ENCODE measurements at regions not wholly inside any gene's neighbourhood (a gene's known extent, or its start where the extent isn't known, plus 50 kb on each side); places are given as distances from the start of the nearest gene placed in this dataset.
"Not testable (repeated sequence)": the region's sequence is repeated elsewhere in the genome, so short reads cannot be mapped to it uniquely, and the experiment has no call there.

GRCh38 chr1:20416706-20417105 lies 69.3 kb downstream of the CAMK2N1 start:
- H3K36me3 ChIP-seq (ENCODE audit: insufficient read depth, low read length), result no peaks in the 10 kb centered on the region
- H3K4me3 ChIP-seq (ENCODE audit: low read length), result no peak overlapping the region
- no peak overlapping the region for H3K9ac ChIP-seq (ENCODE audit: low read depth, low read length)
- H3K4me1 ChIP-seq (ENCODE audit: insufficient read depth, low read length), result no peaks in the 10 kb centered on the region
- H3K27ac ChIP-seq (ENCODE audit: low read depth, low read length), result no peak overlapping the region
- 88% methylated on average over 3 of the region's 3 CpGs for WGBS
- H3K27me3 ChIP-seq (ENCODE audit: insufficient read depth, low read length), result peaks cover 63% of the 10 kb centered on the region
- no peaks in the 10 kb centered on the region; the same call in 1 of the 2 replicates for H3K9me3 ChIP-seq (ENCODE audit: insufficient read depth, low read depth, low read length)

GRCh38 chr1:20413776-20414140 lies 72.3 kb downstream of the CAMK2N1 start:
- Histone ChIP-seq H3K27ac (ENCODE audit: low read depth, low read length) (no peak overlapping the region), H3K9me3 (ENCODE audit: insufficient read depth, low read depth, low read length) (no peaks in the 10 kb centered on the region), H3K27me3 (ENCODE audit: insufficient read depth, low read length) (peaks cover 65% of the 10 kb centered on the region), H3K36me3 (ENCODE audit: insufficient read depth, low read length) (no peaks in the 10 kb centered on the region), H3K4me3 (ENCODE audit: low read length) (no peak overlapping the region), H3K4me1 (ENCODE audit: insufficient read depth, low read length) (no peaks in the 10 kb centered on the region), H3K9ac (ENCODE audit: low read depth, low read length) (no peak overlapping the region)
- WGBS, result 79% methylated on average over 3 of the region's 3 CpGs

- H3K27me3 ChIP-seq (ENCODE audit: insufficient read depth, low read length), result peaks cover 67% of the 10 kb centered on the region
- H3K4me3 ChIP-seq (ENCODE audit: low read length), result no peak overlapping the region
- H3K27ac ChIP-seq (ENCODE audit: low read depth, low read length), result no peak overlapping the region
- H3K9ac ChIP-seq (ENCODE audit: low read depth, low read length), result no peak overlapping the region
- no peaks in the 10 kb centered on the region for H3K9me3 ChIP-seq (ENCODE audit: insufficient read depth, low read depth, low read length)
- WGBS, result 87% methylated on average over 11 of the region's 11 CpGs
- H3K36me3 ChIP-seq (ENCODE audit: insufficient read depth, low read length), result no peaks in the 10 kb centered on the region
- no peaks in the 10 kb centered on the region for H3K4me1 ChIP-seq (ENCODE audit: insufficient read depth, low read length)
Measured at GRCh38 chr1:20413136-20413775, 72.8 kb downstream of the CAMK2N1 start.

GRCh38 chr1:20411196-20411980 lies 74.6 kb downstream of the CAMK2N1 start:
- Histone ChIP-seq H3K9ac (ENCODE audit: low read depth, low read length) (no peak overlapping the region), H3K4me1 (ENCODE audit: insufficient read depth, low read length) (peaks cover 3% of the 10 kb centered on the region; the same call in 1 of the 2 replicates), H3K27me3 (ENCODE audit: insufficient read depth, low read length) (peaks cover 79% of the 10 kb centered on the region), H3K27ac (ENCODE audit: low read depth, low read length) (no peak overlapping the region), H3K36me3 (ENCODE audit: insufficient read depth, low read length) (no peaks in the 10 kb centered on the region), H3K4me3 (ENCODE audit: low read length) (no peak overlapping the region), H3K9me3 (ENCODE audit: insufficient read depth, low read depth, low read length) (no peaks in the 10 kb centered on the region)
- 60% methylated on average over 10 of the region's 10 CpGs for WGBS

- H3K27me3 ChIP-seq (ENCODE audit: insufficient read depth, low read length), result peaks cover 87% of the 10 kb centered on the region
- H3K9me3 ChIP-seq (ENCODE audit: insufficient read depth, low read depth, low read length), result no peaks in the 10 kb centered on the region
- no peak overlapping the region for H3K27ac ChIP-seq (ENCODE audit: low read depth, low read length)
- 95% methylated on average over 1 of the region's 1 CpG for WGBS
- H3K4me1 ChIP-seq (ENCODE audit: insufficient read depth, low read length), result peaks cover 9% of the 10 kb centered on the region; the same call in 1 of the 2 replicates
- H3K4me3 ChIP-seq (ENCODE audit: low read length), result no peak overlapping the region
- no peaks in the 10 kb centered on the region for H3K36me3 ChIP-seq (ENCODE audit: insufficient read depth, low read length)
- no peak overlapping the region for H3K9ac ChIP-seq (ENCODE audit: low read depth, low read length)
Measured at GRCh38 chr1:20410503-20410902, 75.5 kb downstream of the CAMK2N1 start.

- no peaks in the 10 kb centered on the region for H3K9me3 ChIP-seq (ENCODE audit: insufficient read depth, low read depth, low read length)
- no peak overlapping the region for H3K4me3 ChIP-seq (ENCODE audit: low read length)
- peaks cover 93% of the 10 kb centered on the region for H3K27me3 ChIP-seq (ENCODE audit: insufficient read depth, low read length)
- WGBS, result 52% methylated on average over 7 of the region's 8 CpGs
- peaks cover 9% of the 10 kb centered on the region; the same call in 1 of the 2 replicates for H3K4me1 ChIP-seq (ENCODE audit: insufficient read depth, low read length)
- no peaks in the 10 kb centered on the region for H3K36me3 ChIP-seq (ENCODE audit: insufficient read depth, low read length)
- H3K9ac ChIP-seq (ENCODE audit: low read depth, low read length), result no peak overlapping the region
- H3K27ac ChIP-seq (ENCODE audit: low read depth, low read length), result no peak overlapping the region
Measured at GRCh38 chr1:20409971-20410370, 76.0 kb downstream of the CAMK2N1 start.

- Histone ChIP-seq H3K27me3 (ENCODE audit: insufficient read depth, low read length) (peaks cover 100% of the 10 kb centered on the region), H3K9me3 (ENCODE audit: insufficient read depth, low read depth, low read length) (no peaks in the 10 kb centered on the region), H3K36me3 (ENCODE audit: insufficient read depth, low read length) (no peaks in the 10 kb centered on the region), H3K4me3 (ENCODE audit: low read length) (no peak overlapping the region), H3K27ac (ENCODE audit: low read depth, low read length) (no peak overlapping the region), H3K9ac (ENCODE audit: low read depth, low read length) (no peak overlapping the region), H3K4me1 (ENCODE audit: insufficient read depth, low read length) (peaks cover 9% of the 10 kb centered on the region; the same call in 1 of the 2 replicates)
- WGBS, result 96% methylated on average over 2 of the region's 3 CpGs
Measured at GRCh38 chr1:20409012-20409411, 77.0 kb downstream of the CAMK2N1 start.

- not testable (repeated sequence) for H3K4me3 ChIP-seq (ENCODE audit: low read length); H3K4me1 ChIP-seq (ENCODE audit: insufficient read depth, low read length); H3K36me3 ChIP-seq (ENCODE audit: insufficient read depth, low read length); H3K9me3 ChIP-seq (ENCODE audit: insufficient read depth, low read depth, low read length); H3K27ac ChIP-seq (ENCODE audit: low read depth, low read length); H3K9ac ChIP-seq (ENCODE audit: low read depth, low read length)
- 77% methylated on average over 6 of the region's 6 CpGs for WGBS
- peaks cover 100% of the 10 kb centered on the region for H3K27me3 ChIP-seq (ENCODE audit: insufficient read depth, low read length)
Measured at GRCh38 chr1:20408133-20408650, 77.8 kb downstream of the CAMK2N1 start.

GRCh38 chr1:20405893-20406604 lies 80.0 kb downstream of the CAMK2N1 start:
- WGBS, result 13% methylated on average over 11 of the region's 11 CpGs
- H3K4me1 ChIP-seq (ENCODE audit: insufficient read depth, low read length), result peaks cover 9% of the 10 kb centered on the region; the same call in 1 of the 2 replicates
- H3K27ac ChIP-seq (ENCODE audit: low read depth, low read length), result no peak overlapping the region
- no peak overlapping the region for H3K4me3 ChIP-seq (ENCODE audit: low read length)
- H3K36me3 ChIP-seq (ENCODE audit: insufficient read depth, low read length), result no peaks in the 10 kb centered on the region
- H3K9ac ChIP-seq (ENCODE audit: low read depth, low read length), result no peak overlapping the region
- H3K27me3 ChIP-seq (ENCODE audit: insufficient read depth, low read length), result peaks cover 100% of the 10 kb centered on the region
- H3K9me3 ChIP-seq (ENCODE audit: insufficient read depth, low read depth, low read length), result no peaks in the 10 kb centered on the region

GRCh38 chr1:20405051-20405754 lies 80.8 kb downstream of the CAMK2N1 start:
- Histone ChIP-seq H3K36me3 (ENCODE audit: insufficient read depth, low read length) (no peaks in the 10 kb centered on the region), H3K4me3 (ENCODE audit: low read length) (no peak overlapping the region), H3K9ac (ENCODE audit: low read depth, low read length) (no peak overlapping the region), H3K27ac (ENCODE audit: low read depth, low read length) (no peak overlapping the region), H3K4me1 (ENCODE audit: insufficient read depth, low read length) (peaks cover 9% of the 10 kb centered on the region; the same call in 1 of the 2 replicates), H3K27me3 (ENCODE audit: insufficient read depth, low read length) (peaks cover 100% of the 10 kb centered on the region), H3K9me3 (ENCODE audit: insufficient read depth, low read depth, low read length) (no peaks in the 10 kb centered on the region)
- WGBS, result 71% methylated on average over 13 of the region's 13 CpGs

Data from HUES64 (cell line).